Thyroid gland (tissue), 4 donors: ENCODE measurements at regions not wholly inside any gene's neighbourhood (a gene's known extent, or its start where the extent isn't known, plus 50 kb on each side); places are given as distances from the start of the nearest gene placed in this dataset.

Experiments
- DNase-seq, 2 donors: peaks; one replicate each; pipeline ENCODE4 v3.0.0-alpha.2; 2019
- H3K27ac ChIP-seq, 3 donors: fragments of 200-600 bp; sonication (generic); 1 replicate in 2 of 3; 2 replicates in 1 of 3; pipeline ENCODE4 v1.5.1; 2016 to 2019; ENCODE audit warnings: mild to moderate bottlenecking in 1 of 3, moderate library complexity in 1 of 3
- H3K27me3 ChIP-seq: fragments of 200-600 bp; sonication (generic); one replicate; pipeline ENCODE4 v1.5.1; 2019
- H3K36me3 ChIP-seq, 2 donors: fragments of 200-600 bp; sonication (generic); one replicate each; pipeline ENCODE4 v1.5.1; 2016 to 2019
- H3K4me1 ChIP-seq, 2 donors: fragments of 200-600 bp; sonication (generic); one replicate each; pipeline ENCODE4 v1.5.1; 2017 to 2019
- H3K4me3 ChIP-seq, 3 donors: fragments of 200-600 bp; sonication (generic); replicated peaks in 1 of 3; 1 replicate in 2 of 3; 2 replicates in 1 of 3; pipeline ENCODE4 v1.5.1; 2016; ENCODE audit warnings: mild to moderate bottlenecking in 1 of 3
- H3K9me3 ChIP-seq: fragments of 200-600 bp; sonication (generic); one replicate; pipeline ENCODE4 v1.5.1; 2017
- CTCF ChIP-seq, 6 experiments: fragments of 200-600 bp in 3 of 6; fragments of 450-650 bp in 3 of 6; sonication (generic) in 3 of 6; IDR thresholded peaks; one replicate each; pipeline ENCODE4 v1.5.1; 2016 to 2019; ENCODE audit warnings: antibody characterized with exemption in 6 of 6, mild to moderate bottlenecking in 2 of 6, inconsistent platforms in 1 of 6, moderate library complexity in 1 of 6
- POLR2A ChIP-seq, 2 donors: fragments of 450-650 bp; IDR thresholded peaks; one replicate each; pipeline ENCODE4 v1.6.1; 2017; ENCODE audit warnings: antibody characterized with exemption in 2 of 2, mild to moderate bottlenecking in 2 of 2, moderate library complexity in 1 of 2
- WGBS, 2 donors: methylation state at CpG; one replicate each; pipeline ENCODE4 v1.1.5; 2017; 5-methylcytosine and 5-hydroxymethylcytosine counted together
- intact Hi-C: fragments of 100-400 bp; cut with DNase I; formaldehyde crosslinking; loops from one replicate; pipeline ENCODE4 v1.15.1; 2023

GRCh38 chr6:164396071-164397047 lies 913.0 kb downstream of the C6orf118 start:
- Histone ChIP-seq H3K4me3 (no peak overlapping the region), H3K4me1 (no peaks in the 10 kb centered on the region), H3K36me3 (no peaks in the 10 kb centered on the region), H3K27ac (no peak overlapping the region), H3K9me3 (no peaks in the 10 kb centered on the region), H3K27me3 (no peaks in the 10 kb centered on the region)
- WGBS, 2 donors: 88% methylated on average over 9 of the region's 9 CpGs
- intact Hi-C loops: no loop called here
- DNase-seq: no peak
- TF ChIP-seq POLR2A (IDR thresholded peaks at IDR 0.05) (no peak), CTCF (IDR thresholded peaks at IDR 0.05) (no peak)

- no peak overlapping the region for H3K27ac ChIP-seq
- no peaks in the 10 kb centered on the region for H3K9me3 ChIP-seq
- H3K27me3 ChIP-seq: no peaks in the 10 kb centered on the region
- no peak for TF ChIP-seq POLR2A (IDR thresholded peaks at IDR 0.05)
- no peak for TF ChIP-seq CTCF (IDR thresholded peaks at IDR 0.05)
- H3K4me3 ChIP-seq: no peak overlapping the region
- 71 to 82% methylated on average over 1 of the region's 1 CpG for WGBS, 2 donors
- intact Hi-C loops: no loop called here
- no peaks in the 10 kb centered on the region for H3K36me3 ChIP-seq
- H3K4me1 ChIP-seq: no peaks in the 10 kb centered on the region
- no peak for DNase-seq
Measured at GRCh38 chr6:164379795-164380194, 929.6 kb downstream of the C6orf118 start.

- H3K27me3 ChIP-seq: no peaks in the 10 kb centered on the region
- WGBS, 2 donors: 79 to 81% methylated on average over 2 of the region's 2 CpGs
Measured at GRCh38 chr6:164378330-164378729, 931.1 kb downstream of the C6orf118 start.

GRCh38 chr6:164377348-164377918 lies 932.0 kb downstream of the C6orf118 start:
- H3K27me3 ChIP-seq: no peaks in the 10 kb centered on the region
- intact Hi-C loops: no loop called here
- H3K4me3 ChIP-seq: no peak overlapping the region
- no peak overlapping the region for H3K27ac ChIP-seq
- no peaks in the 10 kb centered on the region for H3K9me3 ChIP-seq
- H3K36me3 ChIP-seq: no peaks in the 10 kb centered on the region
- no peak for TF ChIP-seq CTCF (IDR thresholded peaks at IDR 0.05)
- TF ChIP-seq POLR2A (IDR thresholded peaks at IDR 0.05): no peak
- 69 to 80% methylated on average over 6 of the region's 6 CpGs for WGBS, 2 donors
- no peak for DNase-seq
- no peaks in the 10 kb centered on the region for H3K4me1 ChIP-seq

More at GRCh38 chr6:164378330-164378729, 931.1 kb downstream of the C6orf118 start:
- TF ChIP-seq POLR2A (IDR thresholded peaks at IDR 0.05) (no peak), CTCF (IDR thresholded peaks at IDR 0.05) (no peak)
- Histone ChIP-seq H3K9me3 (no peaks in the 10 kb centered on the region), H3K27ac (no peak overlapping the region), H3K4me1 (no peaks in the 10 kb centered on the region), H3K36me3 (no peaks in the 10 kb centered on the region), H3K4me3 (no peak overlapping the region)
- no peak for DNase-seq
- intact Hi-C loops: no loop called here

- H3K4me3 ChIP-seq: no peak overlapping the region
- H3K27me3 ChIP-seq: no peaks in the 10 kb centered on the region
- H3K27ac ChIP-seq: no peak overlapping the region
- no peaks in the 10 kb centered on the region for H3K9me3 ChIP-seq
- H3K36me3 ChIP-seq: no peaks in the 10 kb centered on the region
- no peaks in the 10 kb centered on the region for H3K4me1 ChIP-seq
- intact Hi-C loops: no loop called here
- TF ChIP-seq POLR2A (IDR thresholded peaks at IDR 0.05): no peak
- TF ChIP-seq CTCF (IDR thresholded peaks at IDR 0.05): no peak
- no peak for DNase-seq
Measured at GRCh38 chr6:164370773-164371172, 938.6 kb downstream of the C6orf118 start.
